ENCODE measurements at regions not wholly inside any gene's neighbourhood (a gene's known extent, or its start where the extent isn't known, plus 50 kb on each side); places are given as distances from the start of the nearest gene placed in this dataset.

GRCh38 chr2:88351249-88351601 lies 101.3 kb downstream of the FOXI3 start:
- H3K9me3 ChIP-seq (replicated peaks in 1 of 3) = no peaks in the 10 kb centered on the region
- TF ChIP-seq POLR2A (IDR thresholded peaks at IDR 0.05) = no peak
- no peak for TF ChIP-seq CTCF (IDR thresholded peaks at IDR 0.05)
- H3K4me1 ChIP-seq (replicated peaks in 1 of 2) = peaks cover 4 to 6% of the 10 kb centered on the region in 2 donors
- H3K27ac ChIP-seq = no peak overlapping the region
- H3K27me3 ChIP-seq = no peaks in the 10 kb centered on the region
- DNase-seq = no peak
- intact Hi-C loops (cut with DNase I) = no loop called here
- 47 to 59% (median 53%) methylated on average over 5 of the region's 5 CpGs for WGBS, 4 donors
- H3K4me3 ChIP-seq = no peak overlapping the region
- H3K36me3 ChIP-seq (replicated peaks in 1 of 2) = no peaks in the 10 kb centered on the region

- Histone ChIP-seq H3K9me3 (replicated peaks in 1 of 3) (no peaks in the 10 kb centered on the region), H3K36me3 (replicated peaks in 1 of 2) (no peaks in the 10 kb centered on the region), H3K27ac (peak overlapping the region in 1 of 5 donors; percentile 26), H3K4me3 (peak overlapping the region in 1 of 4 donors; percentile 49), H3K27me3 (no peaks in the 10 kb centered on the region), H3K4me1 (replicated peaks in 1 of 2) (peaks cover 4 to 6% of the 10 kb centered on the region in 2 donors)
- WGBS, 4 donors = 11 to 47% (median 23%) methylated on average over 8 to 54 of the region's 54 CpGs
- peak; percentile 50 to 81 (median 63) for DNase-seq
- TF ChIP-seq POLR2A (IDR thresholded peaks at IDR 0.05) = no peak
- TF ChIP-seq CTCF (IDR thresholded peaks at IDR 0.05) = peak; percentile 45 to 64 (median 54)
- intact Hi-C loops (cut with DNase I) = no loop called here
These were observed 101.9 kb downstream of the FOXI3 start for GRCh38 chr2:88350331-88351248.

- H3K27ac ChIP-seq = no peak overlapping the region
- no peak for TF ChIP-seq POLR2A (IDR thresholded peaks at IDR 0.05)
- no peak for TF ChIP-seq CTCF (IDR thresholded peaks at IDR 0.05)
- 79 to 91% (median 84%) methylated on average over 6 of the region's 6 CpGs for WGBS, 4 donors
- H3K9me3 ChIP-seq (replicated peaks in 1 of 3) = no peaks in the 10 kb centered on the region
- no peak overlapping the region for H3K4me3 ChIP-seq
- no peak for DNase-seq
- H3K27me3 ChIP-seq = no peaks in the 10 kb centered on the region
- H3K4me1 ChIP-seq (replicated peaks in 1 of 2) = peaks cover 4 to 6% of the 10 kb centered on the region in 2 donors
- H3K36me3 ChIP-seq (replicated peaks in 1 of 2) = no peaks in the 10 kb centered on the region
- intact Hi-C loops (cut with DNase I) = no loop called here
These were observed 106.7 kb downstream of the FOXI3 start for GRCh38 chr2:88345842-88346241.

GRCh38 chr2:88342749-88343148 lies 109.7 kb downstream of the FOXI3 start:
- Histone ChIP-seq H3K9me3 (replicated peaks in 1 of 3) (no peaks in the 10 kb centered on the region), H3K36me3 (replicated peaks in 1 of 2) (no peaks in the 10 kb centered on the region), H3K4me1 (replicated peaks in 1 of 2) (no peaks in the 10 kb centered on the region), H3K27ac (no peak overlapping the region), H3K4me3 (no peak overlapping the region), H3K27me3 (no peaks in the 10 kb centered on the region)
- DNase-seq = no peak
- WGBS, 4 donors = 54 to 65% (median 59%) methylated on average over 4 of the region's 4 CpGs
- no peak for TF ChIP-seq CTCF (IDR thresholded peaks at IDR 0.05)
- intact Hi-C loops (cut with DNase I) = no loop called here

Measured in adrenal gland (tissue), 9 donors.